AG09309 (cell line): ENCODE measurements at regions not wholly inside any gene's neighbourhood (a gene's known extent, or its start where the extent isn't known, plus 50 kb on each side); places are given as distances from the start of the nearest gene placed in this dataset.

Experiments
- DNase-seq: peaks from one replicate; pipeline ENCODE4 v3.0.0-alpha.2; 2010; ENCODE audit warnings: low read depth
- H3K4me3 ChIP-seq: 2 replicates; pipeline ENCODE4 v1.5.1; 2011; ENCODE audit warnings: mild to moderate bottlenecking, low read depth, low read length, moderate library complexity; ENCODE audit not compliant: control insufficient read depth
- TF ChIP-seq, protein P1 (sequence below): IDR thresholded peaks from 2 replicates; pipeline ENCODE4 v1.5.1; 2011; ENCODE audit warnings: mild to moderate bottlenecking, low read depth, low read length, inconsistent platforms; ENCODE audit not compliant: insufficient read depth, control insufficient read depth; ENCODE audit errors: missing control alignments

DNA sequence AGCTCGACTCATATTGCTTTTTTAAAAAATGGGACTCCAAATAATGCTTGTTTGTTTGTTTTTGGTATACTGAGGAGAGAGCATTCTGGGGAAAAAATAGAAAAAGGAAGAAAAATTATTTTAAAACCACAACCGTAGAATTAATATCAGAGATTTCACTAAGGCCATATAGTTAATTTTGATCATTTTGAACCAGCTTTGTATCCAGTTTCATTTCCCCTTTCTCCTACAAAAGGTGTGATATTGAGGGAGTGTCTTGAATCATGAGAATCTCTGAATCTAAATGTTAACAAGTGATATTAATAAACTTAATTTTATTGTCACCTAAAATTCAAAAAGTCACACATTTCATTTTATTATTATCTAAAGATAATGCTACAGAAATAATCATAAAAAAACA is 198.5 kb upstream of the GALNT5 start:
- TF ChIP-seq, protein P1, sequence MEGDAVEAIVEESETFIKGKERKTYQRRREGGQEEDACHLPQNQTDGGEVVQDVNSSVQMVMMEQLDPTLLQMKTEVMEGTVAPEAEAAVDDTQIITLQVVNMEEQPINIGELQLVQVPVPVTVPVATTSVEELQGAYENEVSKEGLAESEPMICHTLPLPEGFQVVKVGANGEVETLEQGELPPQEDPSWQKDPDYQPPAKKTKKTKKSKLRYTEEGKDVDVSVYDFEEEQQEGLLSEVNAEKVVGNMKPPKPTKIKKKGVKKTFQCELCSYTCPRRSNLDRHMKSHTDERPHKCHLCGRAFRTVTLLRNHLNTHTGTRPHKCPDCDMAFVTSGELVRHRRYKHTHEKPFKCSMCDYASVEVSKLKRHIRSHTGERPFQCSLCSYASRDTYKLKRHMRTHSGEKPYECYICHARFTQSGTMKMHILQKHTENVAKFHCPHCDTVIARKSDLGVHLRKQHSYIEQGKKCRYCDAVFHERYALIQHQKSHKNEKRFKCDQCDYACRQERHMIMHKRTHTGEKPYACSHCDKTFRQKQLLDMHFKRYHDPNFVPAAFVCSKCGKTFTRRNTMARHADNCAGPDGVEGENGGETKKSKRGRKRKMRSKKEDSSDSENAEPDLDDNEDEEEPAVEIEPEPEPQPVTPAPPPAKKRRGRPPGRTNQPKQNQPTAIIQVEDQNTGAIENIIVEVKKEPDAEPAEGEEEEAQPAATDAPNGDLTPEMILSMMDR, result no peak
- H3K4me3 ChIP-seq, result no peak overlapping the region
- no peak for DNase-seq

DNA sequence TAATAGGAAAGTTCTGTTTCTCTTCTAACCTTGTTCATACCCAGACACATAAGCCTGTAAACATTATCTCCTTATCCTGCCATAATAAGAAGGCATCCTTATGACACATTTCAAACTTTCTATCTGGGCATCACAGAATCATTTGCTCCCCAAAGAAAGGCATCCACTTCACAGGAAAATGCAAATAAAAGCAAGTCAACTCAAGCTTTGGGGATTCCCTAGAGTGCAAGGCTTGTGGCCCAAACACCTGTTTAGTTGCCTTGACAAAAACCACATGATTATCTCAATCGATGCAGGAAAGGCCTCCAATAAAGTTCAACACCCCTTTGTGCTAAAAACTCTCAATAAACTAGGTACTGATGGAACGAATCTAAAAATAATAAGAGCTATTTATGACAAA is 195.7 kb upstream of the GALNT5 start:
- H3K4me3 ChIP-seq, result no peak overlapping the region
- TF ChIP-seq, protein P1, result no peak
- DNase-seq, result no peak

DNA sequence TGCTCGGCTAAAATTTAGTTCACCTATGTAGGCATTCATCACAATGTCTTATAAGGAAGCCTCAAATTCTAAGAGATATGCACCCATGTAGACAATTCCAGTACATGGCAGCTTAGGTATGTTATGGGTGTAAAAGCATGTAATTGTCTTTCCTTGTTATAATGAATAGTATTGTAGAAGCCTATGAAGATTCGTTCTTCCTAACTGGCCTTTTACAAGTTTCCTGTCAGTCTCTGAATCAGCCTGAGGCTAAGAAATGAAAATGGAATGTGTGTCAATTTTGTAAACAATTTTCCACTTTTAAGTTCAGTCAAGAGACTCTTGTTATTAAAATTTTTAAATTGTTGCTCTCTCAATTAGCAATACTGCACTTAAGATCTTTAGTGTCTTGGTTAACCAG is 189.9 kb upstream of the GALNT5 start:
- TF ChIP-seq, protein P1, result no peak
- no peak overlapping the region for H3K4me3 ChIP-seq
- DNase-seq, result no peak

DNA sequence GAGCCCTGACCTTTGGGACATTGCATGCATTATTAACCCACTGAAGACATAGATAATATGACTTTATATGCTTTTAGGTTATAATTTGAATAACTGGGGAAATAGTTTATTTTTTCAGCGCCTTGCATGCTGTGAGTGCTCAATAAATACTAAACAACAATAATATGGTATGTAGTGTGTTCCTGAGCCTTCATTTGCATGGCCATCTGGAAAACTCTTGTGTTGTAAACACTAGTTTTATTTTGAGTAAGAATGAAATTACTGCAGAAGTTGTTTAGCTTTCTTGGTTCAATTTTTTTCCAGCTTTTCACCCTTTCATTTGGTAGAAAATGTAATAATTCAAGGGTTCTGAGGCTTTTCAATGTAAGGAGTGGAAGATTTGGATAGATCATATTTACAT is 189.3 kb upstream of the GALNT5 start:
- no peak for DNase-seq
- TF ChIP-seq, protein P1, result no peak
- H3K4me3 ChIP-seq, result no peak overlapping the region

DNA sequence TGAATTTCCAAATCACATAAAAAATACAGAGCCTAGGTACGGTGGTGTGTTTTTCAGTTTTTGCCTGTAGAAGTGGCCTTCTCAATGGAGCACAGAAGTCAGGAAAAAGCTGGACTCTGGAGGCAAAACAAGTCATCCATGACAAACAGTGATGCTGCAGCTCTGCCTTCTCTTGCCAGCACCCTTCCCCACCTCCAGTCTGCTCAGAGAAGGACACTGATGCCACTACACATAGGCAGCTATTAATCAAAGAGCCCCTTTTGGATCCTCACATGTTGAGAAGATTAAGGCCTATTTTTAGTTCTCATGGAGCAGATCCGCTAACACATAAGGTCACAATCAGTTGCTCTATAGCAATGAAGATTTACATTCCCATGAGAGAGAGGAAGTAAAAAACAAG is 181.6 kb upstream of the GALNT5 start:
- TF ChIP-seq, protein P1, result no peak
- no peak for DNase-seq
- no peak overlapping the region for H3K4me3 ChIP-seq

DNA sequence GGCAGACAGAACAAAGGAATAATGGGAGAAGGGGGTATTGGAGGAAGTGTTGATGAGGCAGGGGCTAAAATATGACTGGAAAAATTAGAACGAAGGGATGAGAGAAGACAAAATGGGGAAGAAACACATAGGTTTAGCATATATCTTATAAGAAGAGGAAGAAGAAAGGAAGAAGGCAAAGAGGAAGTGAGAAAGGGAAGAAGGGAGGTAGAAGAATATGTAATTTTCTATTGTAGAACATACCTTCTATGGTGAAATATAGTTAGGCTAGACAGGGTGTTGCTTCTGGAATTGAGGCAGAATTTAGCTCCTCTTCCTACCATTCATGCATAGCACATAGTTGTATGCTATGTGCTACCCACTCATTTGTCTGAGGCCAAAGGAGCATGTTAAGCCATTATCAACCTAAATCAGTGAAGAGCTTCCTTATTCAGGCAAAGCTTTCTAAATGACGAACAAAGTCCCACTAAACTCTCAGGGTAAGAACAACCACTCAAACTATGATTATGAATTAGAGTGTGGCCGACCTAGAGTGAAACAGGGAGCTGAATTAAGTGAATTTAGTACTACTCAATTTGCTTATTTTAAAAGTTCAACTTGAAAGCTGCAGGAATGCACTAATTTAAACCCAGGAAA is 180.9 kb upstream of the GALNT5 start:
- DNase-seq, result no peak
- no peak overlapping the region for H3K4me3 ChIP-seq
- TF ChIP-seq, protein P1, result no peak
